Panc1 (cell line): ENCODE measurements at regions not wholly inside any gene's neighbourhood (a gene's known extent, or its start where the extent isn't known, plus 50 kb on each side); places are given as distances from the start of the nearest gene placed in this dataset.

Experiments used
- ATAC-seq: fragments of 200-7000 bp; cut with Tn5 transposase; 2 replicates; pipeline ENCODE4 v1.9.1; 2020; ENCODE audit warnings: mild to moderate bottlenecking, moderate library complexity
- BruUV-seq: library from RNA; stranded (reverse); fragments of 400-500 nt; replicated peaks from 2 replicates; lab custom pipeline; 2021; lab: Mats Ljungman, UMichigan
- CTCF ChIA-PET: fragments of 300-600 bp; sonication (Branson Sonifier 250); formaldehyde crosslinking; loops from one replicate; lab custom pipeline; 2022; ENCODE audit warnings: antibody characterized with exemption; lab: Charles Lee
- POLR2A ChIA-PET: fragments of 300-600 bp; sonication (Branson Sonifier 250); formaldehyde crosslinking; loops from one replicate; lab custom pipeline; 2022; ENCODE audit warnings: antibody characterized with exemption; lab: Charles Lee
- DNase-seq: peaks from one replicate; pipeline ENCODE4 v3.0.0-alpha.2; 2010; ENCODE audit warnings: low read depth, low spot score
- H3K27ac ChIP-seq: 2 replicates; pipeline ENCODE4 v1.5.1; 2011; ENCODE audit warnings: mild to moderate bottlenecking, low read length, inconsistent platforms
- H3K27me3 ChIP-seq: fragments of 200-500 bp; sonication (Bioruptor generic); 2 replicates; pipeline ENCODE4 v1.6.0; 2014; ENCODE audit warnings: low read length, inconsistent platforms; ENCODE audit not compliant: control insufficient read depth, insufficient read depth
- H3K36me3 ChIP-seq: fragments of 200-500 bp; sonication (Bioruptor generic); 2 replicates; pipeline ENCODE4 v1.5.1; 2014; ENCODE audit warnings: inconsistent platforms, mild to moderate bottlenecking, low read length, moderate library complexity; ENCODE audit not compliant: control insufficient read depth, insufficient read depth
- H3K4me1 ChIP-seq: 2 replicates; pipeline ENCODE4 v1.5.1; 2011; ENCODE audit warnings: inconsistent platforms, mild to moderate bottlenecking, low read length, moderate library complexity; ENCODE audit not compliant: control insufficient read depth, insufficient read depth
- H3K4me3 ChIP-seq, 2 experiments: 2 replicates each; pipeline ENCODE4 v1.5.1; 2011 to 2012; ENCODE audit warnings: low read depth in 2 of 2, low read length in 2 of 2, mild to moderate bottlenecking in 2 of 2, inconsistent platforms in 1 of 2, moderate library complexity in 1 of 2
- H3K9me3 ChIP-seq: fragments of 200-500 bp; sonication (Bioruptor generic); 2 replicates; pipeline ENCODE4 v1.5.1; 2014; ENCODE audit warnings: low read depth, mild to moderate bottlenecking, inconsistent platforms, low read length, moderate library complexity; ENCODE audit not compliant: control insufficient read depth, insufficient read depth
- POLR2AphosphoS5 ChIP-seq: IDR thresholded peaks from 2 replicates; pipeline ENCODE4 v1.6.1; 2012; ENCODE audit warnings: mild to moderate bottlenecking, low read depth, low read length, moderate library complexity
- SIN3A ChIP-seq: IDR thresholded peaks from 2 replicates; pipeline ENCODE4 v1.6.1; 2012; ENCODE audit warnings: low read depth, mild to moderate bottlenecking, low read length, moderate library complexity, borderline replicate concordance; ENCODE audit not compliant: insufficient read depth
- TCF7L2 ChIP-seq: IDR thresholded peaks from 2 replicates; pipeline ENCODE4 v1.6.1; 2011; ENCODE audit warnings: mild to moderate bottlenecking, low read depth, low read length, inconsistent platforms
- in situ Hi-C: cut with HindIII; loops from 2 replicates; pipeline ENCODE4 v1.10.0; 2016; ENCODE audit warnings: low sequenced_read_pairs, low pct_unique_long_range_greater_than_20kb
- intact Hi-C: fragments of 100-400 bp; cut with micrococcal nuclease; formaldehyde crosslinking; loops from one replicate; pipeline ENCODE4 v1.10.0; 2022; ENCODE audit not compliant: unreplicated experiment
- TF ChIP-seq, protein P1 (sequence below): fragments of 450-650 bp; IDR thresholded peaks from 2 replicates; pipeline ENCODE4 v1.5.1; 2017; ENCODE audit warnings: mild to moderate bottlenecking
- TF ChIP-seq, protein P2 (sequence below), 2 experiments: IDR thresholded peaks; 2 replicates each; pipeline ENCODE4 v1.6.1; 2011 to 2012; ENCODE audit warnings: low read depth in 2 of 2, control low read depth in 1 of 2, low read length in 1 of 2, mild to moderate bottlenecking in 1 of 2, moderate library complexity in 1 of 2; ENCODE audit not compliant: insufficient read depth in 1 of 2

DNA sequence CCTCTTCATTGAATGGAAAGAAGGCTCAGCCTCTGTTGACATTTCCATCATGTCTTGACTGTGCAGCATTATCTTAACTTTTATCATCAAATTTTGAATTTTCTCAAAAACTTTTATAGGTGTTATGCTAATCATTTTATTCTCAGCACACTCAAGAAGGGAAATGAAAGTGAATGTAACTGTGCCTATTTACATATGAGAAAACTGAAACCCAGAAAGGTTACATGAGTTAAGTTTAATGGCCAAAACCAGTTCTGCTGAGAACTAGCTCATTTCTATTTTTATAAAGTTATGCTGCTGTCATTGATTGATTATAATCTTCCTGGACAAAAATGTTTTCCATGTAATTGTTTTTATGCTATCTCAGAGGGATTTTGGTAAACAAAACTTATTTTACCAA lies 618.8 kb upstream of the NRXN1 start:
- no peak for DNase-seq
- ChIA-PET POLR2A (no interaction called here), CTCF (no interaction called here)
- Histone ChIP-seq H3K36me3 (no peaks in the 10 kb centered on the region), H3K9me3 (no peaks in the 10 kb centered on the region), H3K4me1 (no peaks in the 10 kb centered on the region), H3K27ac (no peak overlapping the region), H3K27me3 (no peaks in the 10 kb centered on the region), H3K4me3 (no peak overlapping the region)
- in situ Hi-C loops (no loop called here), intact Hi-C loops (no loop called here)
- TF ChIP-seq POLR2AphosphoS5: no peak
- ATAC-seq: no peak
- BruUV-seq: no TSS peak

DNA sequence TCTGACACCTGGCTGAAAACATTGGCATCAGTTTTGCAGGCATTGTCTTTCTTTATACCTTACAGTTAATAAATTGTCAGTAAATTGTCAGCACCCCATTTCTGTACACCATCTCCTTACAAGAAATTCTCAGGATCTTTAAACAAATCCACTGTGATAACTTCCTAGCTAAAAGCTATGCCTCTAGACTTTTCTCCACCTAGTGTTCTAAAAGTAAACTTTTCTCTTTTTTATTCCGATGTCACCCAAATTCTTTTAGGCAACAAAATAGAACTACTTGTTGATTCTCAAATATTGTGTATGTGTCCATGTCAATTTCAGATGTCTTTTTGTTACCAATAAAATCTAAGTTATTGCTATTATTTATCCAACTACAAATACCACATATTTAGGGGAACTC lies 617.4 kb upstream of the NRXN1 start:
- TF ChIP-seq, protein P1, sequence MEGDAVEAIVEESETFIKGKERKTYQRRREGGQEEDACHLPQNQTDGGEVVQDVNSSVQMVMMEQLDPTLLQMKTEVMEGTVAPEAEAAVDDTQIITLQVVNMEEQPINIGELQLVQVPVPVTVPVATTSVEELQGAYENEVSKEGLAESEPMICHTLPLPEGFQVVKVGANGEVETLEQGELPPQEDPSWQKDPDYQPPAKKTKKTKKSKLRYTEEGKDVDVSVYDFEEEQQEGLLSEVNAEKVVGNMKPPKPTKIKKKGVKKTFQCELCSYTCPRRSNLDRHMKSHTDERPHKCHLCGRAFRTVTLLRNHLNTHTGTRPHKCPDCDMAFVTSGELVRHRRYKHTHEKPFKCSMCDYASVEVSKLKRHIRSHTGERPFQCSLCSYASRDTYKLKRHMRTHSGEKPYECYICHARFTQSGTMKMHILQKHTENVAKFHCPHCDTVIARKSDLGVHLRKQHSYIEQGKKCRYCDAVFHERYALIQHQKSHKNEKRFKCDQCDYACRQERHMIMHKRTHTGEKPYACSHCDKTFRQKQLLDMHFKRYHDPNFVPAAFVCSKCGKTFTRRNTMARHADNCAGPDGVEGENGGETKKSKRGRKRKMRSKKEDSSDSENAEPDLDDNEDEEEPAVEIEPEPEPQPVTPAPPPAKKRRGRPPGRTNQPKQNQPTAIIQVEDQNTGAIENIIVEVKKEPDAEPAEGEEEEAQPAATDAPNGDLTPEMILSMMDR: no peak
- TF ChIP-seq SIN3A (no peak), TCF7L2 (no peak), POLR2AphosphoS5 (no peak)
- TF ChIP-seq, protein P2, sequence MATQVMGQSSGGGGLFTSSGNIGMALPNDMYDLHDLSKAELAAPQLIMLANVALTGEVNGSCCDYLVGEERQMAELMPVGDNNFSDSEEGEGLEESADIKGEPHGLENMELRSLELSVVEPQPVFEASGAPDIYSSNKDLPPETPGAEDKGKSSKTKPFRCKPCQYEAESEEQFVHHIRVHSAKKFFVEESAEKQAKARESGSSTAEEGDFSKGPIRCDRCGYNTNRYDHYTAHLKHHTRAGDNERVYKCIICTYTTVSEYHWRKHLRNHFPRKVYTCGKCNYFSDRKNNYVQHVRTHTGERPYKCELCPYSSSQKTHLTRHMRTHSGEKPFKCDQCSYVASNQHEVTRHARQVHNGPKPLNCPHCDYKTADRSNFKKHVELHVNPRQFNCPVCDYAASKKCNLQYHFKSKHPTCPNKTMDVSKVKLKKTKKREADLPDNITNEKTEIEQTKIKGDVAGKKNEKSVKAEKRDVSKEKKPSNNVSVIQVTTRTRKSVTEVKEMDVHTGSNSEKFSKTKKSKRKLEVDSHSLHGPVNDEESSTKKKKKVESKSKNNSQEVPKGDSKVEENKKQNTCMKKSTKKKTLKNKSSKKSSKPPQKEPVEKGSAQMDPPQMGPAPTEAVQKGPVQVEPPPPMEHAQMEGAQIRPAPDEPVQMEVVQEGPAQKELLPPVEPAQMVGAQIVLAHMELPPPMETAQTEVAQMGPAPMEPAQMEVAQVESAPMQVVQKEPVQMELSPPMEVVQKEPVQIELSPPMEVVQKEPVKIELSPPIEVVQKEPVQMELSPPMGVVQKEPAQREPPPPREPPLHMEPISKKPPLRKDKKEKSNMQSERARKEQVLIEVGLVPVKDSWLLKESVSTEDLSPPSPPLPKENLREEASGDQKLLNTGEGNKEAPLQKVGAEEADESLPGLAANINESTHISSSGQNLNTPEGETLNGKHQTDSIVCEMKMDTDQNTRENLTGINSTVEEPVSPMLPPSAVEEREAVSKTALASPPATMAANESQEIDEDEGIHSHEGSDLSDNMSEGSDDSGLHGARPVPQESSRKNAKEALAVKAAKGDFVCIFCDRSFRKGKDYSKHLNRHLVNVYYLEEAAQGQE (IDR thresholded peaks at IDR 0.05; ENCODE audit: insufficient read depth in 1 of 2, low read depth in 2 of 2, low read length in 1 of 2): no peak
- ChIA-PET CTCF (no interaction called here), POLR2A (no interaction called here)
- ATAC-seq (no peak), DNase-seq (no peak)
- H3K4me3 ChIP-seq: no peak overlapping the region
- H3K36me3 ChIP-seq: no peaks in the 10 kb centered on the region
- no TSS peak for BruUV-seq
- in situ Hi-C loops (no loop called here), intact Hi-C loops (no loop called here)
- no peaks in the 10 kb centered on the region for H3K4me1 ChIP-seq
- H3K9me3 ChIP-seq: no peaks in the 10 kb centered on the region
- H3K27me3 ChIP-seq: no peaks in the 10 kb centered on the region
- H3K27ac ChIP-seq: no peak overlapping the region

DNA sequence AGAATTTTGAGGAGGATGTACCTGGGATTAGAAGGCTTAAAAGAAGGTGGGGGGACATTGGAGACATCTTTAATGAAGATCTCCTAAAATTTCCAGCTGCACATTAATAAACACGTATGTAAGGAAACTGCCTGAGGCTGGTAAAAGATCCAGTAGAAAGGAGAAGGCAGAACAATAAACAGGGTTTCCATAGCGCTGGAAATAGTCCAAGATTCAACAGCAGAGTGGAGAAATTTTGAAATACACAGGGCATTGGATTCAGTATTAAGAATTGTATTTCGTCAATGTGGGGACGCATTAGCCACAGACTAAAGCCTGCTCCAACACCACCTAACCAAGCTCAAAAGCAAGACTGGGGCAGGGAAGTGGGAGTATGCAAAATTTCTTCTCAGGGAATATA lies 606.9 kb upstream of the NRXN1 start:
- TF ChIP-seq, protein P2 (IDR thresholded peaks at IDR 0.05; ENCODE audit: insufficient read depth in 1 of 2, low read depth in 2 of 2, low read length in 1 of 2): no peak
- TF ChIP-seq SIN3A (no peak), POLR2AphosphoS5 (no peak), TCF7L2 (no peak)
- TF ChIP-seq, protein P1: no peak
- Histone ChIP-seq H3K9me3 (no peaks in the 10 kb centered on the region), H3K27ac (no peak overlapping the region), H3K27me3 (no peaks in the 10 kb centered on the region), H3K4me3 (no peak overlapping the region), H3K4me1 (no peaks in the 10 kb centered on the region), H3K36me3 (no peaks in the 10 kb centered on the region)
- intact Hi-C loops: no loop called here
- DNase-seq: no peak
- BruUV-seq: no TSS peak
- ChIA-PET POLR2A (no interaction called here), CTCF (no interaction called here)
- in situ Hi-C loops: no loop called here
- no peak for ATAC-seq
